GM21576 (cell line): ENCODE measurements at regions not wholly inside any gene's neighbourhood (a gene's known extent, or its start where the extent isn't known, plus 50 kb on each side); places are given as distances from the start of the nearest gene placed in this dataset.

Experiments used
- ATAC-seq: cut with Tn5 transposase; IDR thresholded peaks from one replicate; pipeline ENCODE4 v1.9.1; 2021; ENCODE audit warnings: mild to moderate bottlenecking, moderate library complexity; ENCODE audit not compliant: unreplicated experiment

GRCh38 chr3:87354398-87354797 is 78.0 kb upstream of the POU1F1 start:
- ATAC-seq: no peak

DNA sequence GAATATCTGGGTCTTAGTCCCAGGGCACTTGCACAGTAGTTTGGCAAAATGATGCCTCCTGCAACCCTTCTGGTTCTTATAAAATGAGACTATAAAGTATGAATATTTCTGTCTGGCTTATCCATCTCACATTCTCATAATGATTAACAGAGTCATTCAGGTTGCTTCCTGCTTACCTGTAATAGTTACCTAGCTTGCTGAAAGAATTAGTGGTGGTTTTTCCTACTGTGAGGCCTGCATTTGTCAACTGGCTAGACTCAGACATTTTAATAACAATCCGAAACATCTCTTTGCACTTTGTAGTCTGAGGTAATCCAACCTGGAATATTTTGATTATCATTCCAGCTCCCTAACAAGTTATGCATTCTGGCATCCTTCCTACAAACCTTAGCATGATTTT is 75.6 kb upstream of the POU1F1 start:
- no peak for ATAC-seq

- peak; percentile 100 for ATAC-seq
These were observed 74.2 kb upstream of the POU1F1 start for GRCh38 chr3:87350367-87351199.

DNA sequence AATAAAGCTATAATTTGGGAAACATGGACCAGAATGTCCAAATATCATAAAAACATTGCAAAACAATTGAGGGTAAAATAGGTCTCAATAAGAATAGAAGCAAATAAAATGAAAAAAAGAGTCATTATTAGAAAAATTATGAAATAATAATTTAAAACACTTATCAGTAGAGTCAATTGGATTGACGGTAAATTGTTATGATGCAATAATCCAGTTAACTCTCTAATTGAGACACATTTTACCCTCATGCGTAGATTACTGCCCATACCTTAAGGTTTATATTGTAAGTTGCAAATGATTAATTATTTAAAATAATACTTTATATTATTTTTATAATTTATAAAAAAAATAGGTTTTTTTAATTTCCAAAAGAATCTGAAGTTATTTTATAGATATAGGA is 73.4 kb upstream of the POU1F1 start:
- ATAC-seq: no peak

- ATAC-seq: no peak
These were observed 60.4 kb upstream of the POU1F1 start for GRCh38 chr3:87336761-87337160.

- ATAC-seq: no peak
These were observed 59.5 kb upstream of the POU1F1 start for GRCh38 chr3:87335931-87336330.

DNA sequence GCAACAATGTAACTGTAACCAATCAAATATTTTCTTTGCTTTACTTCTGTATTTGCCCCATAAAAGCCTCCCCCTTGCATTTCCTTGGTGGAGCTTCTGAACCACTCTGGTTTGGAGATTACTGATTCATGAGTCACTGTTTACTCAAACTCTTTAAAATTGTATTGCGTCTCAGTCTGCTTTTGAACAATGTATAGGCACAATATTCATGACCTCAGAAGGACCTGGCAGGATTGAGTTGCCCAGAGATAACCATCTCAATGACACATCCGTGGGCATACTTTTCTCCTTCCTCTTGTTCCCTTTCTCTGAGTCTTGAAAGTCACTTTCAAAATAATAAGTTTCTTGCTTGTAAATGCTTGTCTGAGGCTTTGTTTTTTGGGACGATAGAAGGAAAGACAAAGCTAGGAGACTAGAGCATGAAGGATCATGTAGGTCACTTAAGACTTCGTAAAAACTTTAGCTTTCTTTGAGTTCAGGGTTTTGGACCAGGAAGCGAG is 57.1 kb upstream of the POU1F1 start:
- no peak for ATAC-seq

GRCh38 chr3:87332789-87333188 is 56.4 kb upstream of the POU1F1 start:
- ATAC-seq: no peak

GRCh38 chr3:87329065-87329464 is 52.7 kb upstream of the POU1F1 start:
- ATAC-seq: no peak
